RWPE1 (cell line): ENCODE measurements at regions not wholly inside any gene's neighbourhood (a gene's known extent, or its start where the extent isn't known, plus 50 kb on each side); places are given as distances from the start of the nearest gene placed in this dataset.
"Not testable (repeated sequence)": the region's sequence is repeated elsewhere in the genome, so short reads cannot be mapped to it uniquely, and the experiment has no call there.

Experiments
- CTCF ChIA-PET: fragments of 350-600 bp; sonication (Branson Sonifier 250); formaldehyde crosslinking; extraction: SDS; loops from one replicate; lab custom pipeline; 2021; lab: Yijun Ruan, JAX
- POLR2A ChIA-PET: fragments of 400-600 bp; formaldehyde crosslinking; extraction: SDS; loops from one replicate; lab custom pipeline; 2020; ENCODE audit warnings: antibody characterized with exemption; ENCODE audit not compliant: low non-redundant PET; lab: Yijun Ruan, JAX
- DNase-seq: peaks from one replicate; pipeline ENCODE4 v3.0.0; 2012; ENCODE audit warnings: low spot score
- H3K27ac ChIP-seq: fragments of 450-650 bp; 2 replicates; pipeline ENCODE4 v1.5.1; 2017
- TF ChIP-seq, protein P1 (sequence below): fragments of 450-650 bp; conservative IDR thresholded peaks from 2 replicates; pipeline ENCODE4 v1.5.1; 2017; ENCODE audit warnings: low read depth, mild to moderate bottlenecking

GRCh38 chr2:235224410-235224809 lies 269.4 kb upstream of the AGAP1 start:
- POLR2A ChIA-PET: no interaction called here
- TF ChIP-seq, protein P1, sequence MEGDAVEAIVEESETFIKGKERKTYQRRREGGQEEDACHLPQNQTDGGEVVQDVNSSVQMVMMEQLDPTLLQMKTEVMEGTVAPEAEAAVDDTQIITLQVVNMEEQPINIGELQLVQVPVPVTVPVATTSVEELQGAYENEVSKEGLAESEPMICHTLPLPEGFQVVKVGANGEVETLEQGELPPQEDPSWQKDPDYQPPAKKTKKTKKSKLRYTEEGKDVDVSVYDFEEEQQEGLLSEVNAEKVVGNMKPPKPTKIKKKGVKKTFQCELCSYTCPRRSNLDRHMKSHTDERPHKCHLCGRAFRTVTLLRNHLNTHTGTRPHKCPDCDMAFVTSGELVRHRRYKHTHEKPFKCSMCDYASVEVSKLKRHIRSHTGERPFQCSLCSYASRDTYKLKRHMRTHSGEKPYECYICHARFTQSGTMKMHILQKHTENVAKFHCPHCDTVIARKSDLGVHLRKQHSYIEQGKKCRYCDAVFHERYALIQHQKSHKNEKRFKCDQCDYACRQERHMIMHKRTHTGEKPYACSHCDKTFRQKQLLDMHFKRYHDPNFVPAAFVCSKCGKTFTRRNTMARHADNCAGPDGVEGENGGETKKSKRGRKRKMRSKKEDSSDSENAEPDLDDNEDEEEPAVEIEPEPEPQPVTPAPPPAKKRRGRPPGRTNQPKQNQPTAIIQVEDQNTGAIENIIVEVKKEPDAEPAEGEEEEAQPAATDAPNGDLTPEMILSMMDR: no peak
- no peak overlapping the region for H3K27ac ChIP-seq
- CTCF ChIA-PET: no interaction called here
- no peak for DNase-seq

DNA sequence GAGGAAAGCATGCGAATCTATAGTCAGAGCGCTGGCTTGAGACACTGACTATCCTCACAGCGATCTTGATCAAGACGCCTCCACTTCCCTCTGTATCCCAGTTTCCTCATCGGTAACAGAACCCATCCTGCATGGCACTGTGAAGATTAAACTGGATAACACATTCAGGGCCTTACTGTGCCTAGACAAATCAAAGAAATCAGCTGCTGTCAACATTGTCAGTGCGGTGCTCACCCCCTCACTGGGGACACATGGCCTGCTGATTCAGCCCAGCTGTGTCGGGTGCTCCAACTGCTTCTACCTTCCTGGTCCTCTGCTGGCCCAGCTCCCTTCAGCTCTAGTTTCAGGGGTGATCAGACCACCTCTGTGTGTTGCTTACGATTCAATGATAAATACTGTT lies 268.6 kb upstream of the AGAP1 start:
- ChIA-PET CTCF (no interaction called here), POLR2A (no interaction called here)
- TF ChIP-seq, protein P1: no peak
- no peak overlapping the region for H3K27ac ChIP-seq
- DNase-seq: no peak

DNA sequence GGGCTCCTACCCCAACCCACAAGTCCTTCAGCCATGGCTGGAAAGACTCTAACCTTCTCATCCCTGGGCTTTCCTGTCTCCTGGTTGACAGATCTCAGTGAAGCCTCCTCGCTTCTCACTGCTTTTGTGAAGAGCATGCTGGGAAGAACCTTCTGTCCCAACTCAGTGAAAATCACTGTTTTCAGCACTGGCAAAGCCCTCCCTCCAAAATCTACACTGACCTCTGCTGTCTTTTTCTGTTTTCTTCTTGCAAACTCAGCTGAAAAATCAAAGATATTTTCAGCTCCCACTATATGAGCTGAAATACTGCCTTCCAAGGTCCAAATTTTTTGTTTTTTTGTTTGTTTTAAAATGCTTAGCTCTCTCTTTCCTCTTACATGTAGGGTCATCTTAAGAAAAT lies 266.3 kb upstream of the AGAP1 start:
- POLR2A ChIA-PET: no interaction called here
- CTCF ChIA-PET: interaction anchor here (0.6 kb wide), 2 partner anchors 29 to 953 kb away, joined by 3 read pairs; no protein-coding TSS in a partner anchor
- DNase-seq: no peak
- H3K27ac ChIP-seq: no peak overlapping the region
- TF ChIP-seq, protein P1: no peak

DNA sequence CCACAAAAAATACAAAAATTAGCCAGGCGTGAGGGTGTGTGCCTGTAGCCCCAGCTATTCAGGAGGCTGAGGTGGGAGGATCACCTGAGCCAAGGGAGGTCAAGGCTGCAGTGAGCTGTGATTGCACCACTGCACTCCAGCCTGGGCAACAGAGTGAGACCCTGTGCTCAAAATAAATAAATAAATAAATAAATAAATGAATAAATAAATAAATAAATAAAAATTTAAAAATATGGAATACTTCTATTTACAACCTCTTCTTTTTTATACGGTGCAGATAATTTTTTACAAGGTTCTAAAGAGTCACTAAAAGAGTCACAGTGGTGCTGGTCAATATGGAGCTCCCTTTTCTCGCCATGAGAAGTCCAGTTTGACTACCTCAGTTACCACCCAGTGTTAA lies 265.4 kb upstream of the AGAP1 start:
- H3K27ac ChIP-seq, DNase-seq, CTCF ChIA-PET, POLR2A ChIA-PET: not testable (repeated sequence)

DNA sequence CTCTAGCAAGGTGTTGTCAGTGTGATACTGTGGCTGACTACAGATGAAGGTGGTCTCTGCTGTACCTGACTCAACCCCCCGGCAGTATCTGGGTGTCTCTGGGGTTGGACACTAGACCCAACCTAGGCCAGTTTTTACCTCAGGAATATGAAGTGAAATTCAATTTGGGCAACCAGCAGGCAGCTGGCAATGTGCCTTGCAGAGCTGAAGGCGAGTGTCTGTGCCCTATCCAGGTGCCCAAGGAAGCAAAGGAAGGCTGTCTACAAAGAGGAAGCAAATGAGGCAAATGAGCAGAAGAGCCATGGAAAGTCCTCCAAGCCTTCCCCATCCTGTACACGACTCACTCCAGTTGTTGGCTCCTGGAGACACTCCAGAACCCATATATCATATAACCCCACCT lies 264.6 kb upstream of the AGAP1 start:
- DNase-seq: no peak
- H3K27ac ChIP-seq: no peak overlapping the region
- POLR2A ChIA-PET: no interaction called here
- CTCF ChIA-PET: no interaction called here
- TF ChIP-seq, protein P1: no peak

- POLR2A ChIA-PET: no interaction called here
- CTCF ChIA-PET: no interaction called here
- no peak overlapping the region for H3K27ac ChIP-seq
- DNase-seq: no peak
- TF ChIP-seq, protein P1: no peak
Observed at GRCh38 chr2:235230821-235231601, 262.8 kb upstream of the AGAP1 start.
